Caco-2 (cell line): ENCODE measurements at regions not wholly inside any gene's neighbourhood (a gene's known extent, or its start where the extent isn't known, plus 50 kb on each side); places are given as distances from the start of the nearest gene placed in this dataset.

Source experiments
- BruUV-seq: library from RNA; stranded (reverse); fragments of 400-500 nt; replicated peaks from 2 replicates; lab custom pipeline; 2021; lab: Mats Ljungman, UMichigan
- CTCF ChIA-PET: fragments of 300-600 bp; sonication (Branson Sonifier 250); formaldehyde crosslinking; loops from one replicate; lab custom pipeline; 2022; ENCODE audit warnings: antibody characterized with exemption; lab: Charles Lee
- POLR2A ChIA-PET: fragments of 300-600 bp; sonication (Branson Sonifier 250); formaldehyde crosslinking; loops from one replicate; lab custom pipeline; 2022; ENCODE audit warnings: antibody characterized with exemption; lab: Charles Lee
- DNase-seq, 2 experiments: peaks; one replicate each; pipeline versions ENCODE4 v3.0.0 to v3.0.0-alpha.2; 2020 to 2022
- H3K27me3 ChIP-seq: replicated peaks from 2 replicates; pipeline ENCODE4 v1.6.0; 2011; ENCODE audit warnings: low read length; ENCODE audit not compliant: control insufficient read depth, insufficient read depth
- H3K36me3 ChIP-seq: 2 replicates; pipeline ENCODE4 v1.5.1; 2011; ENCODE audit warnings: low read length; ENCODE audit not compliant: control insufficient read depth, insufficient read depth
- H3K4me1 ChIP-seq: fragments of 250-450 bp; sonication (Bioruptor Pico); 2 replicates; pipeline ENCODE4 v1.5.1; 2020; ENCODE audit warnings: mild to moderate bottlenecking
- H3K4me3 ChIP-seq: 2 replicates; pipeline ENCODE4 v1.5.1; 2011; ENCODE audit warnings: low read depth, mild to moderate bottlenecking, control low read depth, low read length
- H3K9me3 ChIP-seq: fragments of 250-450 bp; sonication (Bioruptor Pico); 2 replicates; pipeline ENCODE4 v1.5.1; 2020; ENCODE audit warnings: mild to moderate bottlenecking, moderate library complexity
- H3K27ac Mint-ChIP-seq: one replicate; pipeline ENCODE4 v1.8.0; 2022; ENCODE audit warnings: mixed read lengths; ENCODE audit not compliant: unreplicated experiment
- H3K27me3 Mint-ChIP-seq: one replicate; pipeline ENCODE4 v1.8.0; 2022; ENCODE audit warnings: mixed read lengths; ENCODE audit not compliant: insufficient read depth, unreplicated experiment
- H3K36me3 Mint-ChIP-seq: one replicate; pipeline ENCODE4 v1.8.0; 2022; ENCODE audit warnings: mild to moderate bottlenecking, mixed read lengths; ENCODE audit not compliant: insufficient read depth, unreplicated experiment
- H3K4me1 Mint-ChIP-seq: one replicate; pipeline ENCODE4 v1.8.0; 2022; ENCODE audit warnings: low read depth, mixed read lengths; ENCODE audit not compliant: unreplicated experiment
- H3K4me3 Mint-ChIP-seq: one replicate; pipeline ENCODE4 v1.8.0; 2022; ENCODE audit warnings: mild to moderate bottlenecking, moderate library complexity, mixed read lengths; ENCODE audit not compliant: unreplicated experiment
- H3K9me3 Mint-ChIP-seq: one replicate; pipeline ENCODE4 v1.8.0; 2022; ENCODE audit warnings: mixed read lengths; ENCODE audit not compliant: unreplicated experiment
- intact Hi-C: fragments of 100-400 bp; cut with micrococcal nuclease; formaldehyde crosslinking; loops from one replicate; pipeline ENCODE4 v1.10.0; 2022; ENCODE audit not compliant: unreplicated experiment
- TF ChIP-seq, protein P1 (sequence below), 2 experiments: fragments of 200-600 bp in 1 of 2; IDR thresholded peaks; 1 replicate in 1 of 2; 2 replicates in 1 of 2; pipeline versions ENCODE4 v1.5.1 to v1.8.0; 2011 to 2022; ENCODE audit warnings: antibody characterized with exemption in 1 of 2, control low read depth in 1 of 2, inconsistent platforms in 1 of 2, low read depth in 1 of 2, low read length in 1 of 2, mild to moderate bottlenecking in 1 of 2, moderate library complexity in 1 of 2; ENCODE audit not compliant: insufficient read depth in 1 of 2, severe bottlenecking in 1 of 2, unreplicated experiment in 1 of 2

DNA sequence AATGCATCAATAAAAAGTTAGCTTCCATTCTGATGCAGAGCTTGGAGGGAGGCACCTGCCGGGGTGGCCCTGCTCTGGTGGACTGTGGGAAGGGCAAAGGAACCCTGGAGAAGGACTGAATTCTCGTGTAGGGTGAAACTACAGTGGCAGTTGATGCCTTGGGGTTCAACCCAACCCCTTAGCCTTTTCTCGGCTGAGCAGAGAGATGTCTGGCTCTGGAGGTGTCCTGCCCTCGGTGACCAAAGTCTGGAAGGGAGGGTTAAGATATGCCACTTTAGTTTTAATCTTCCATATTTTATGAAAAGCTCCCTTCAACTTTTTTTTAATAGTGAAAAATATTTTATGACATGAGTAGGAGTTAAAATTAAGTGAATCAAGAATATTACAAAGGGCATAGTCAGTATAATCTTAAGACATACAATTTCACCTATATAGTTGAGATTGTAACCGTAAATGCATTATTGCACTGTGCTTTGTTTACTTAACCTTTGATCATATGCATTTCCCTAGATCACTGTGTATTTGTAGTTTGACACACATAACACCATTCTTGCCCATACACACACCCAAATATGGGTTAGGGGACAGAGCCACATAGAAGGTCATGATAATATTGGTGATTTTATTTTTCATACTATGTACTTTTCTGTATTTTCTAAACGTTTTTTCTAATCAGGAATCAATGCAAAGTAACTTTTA is 179.6 kb downstream of the MCHR2 start:
- Mint-ChIP-seq H3K36me3 (peaks cover 4% of the 10 kb centered on the region), H3K27me3 (peaks cover 5% of the 10 kb centered on the region), H3K9me3 (peaks cover 20% of the 10 kb centered on the region), H3K4me1 (peaks cover 13% of the 10 kb centered on the region), H3K27ac (no peak overlapping the region), H3K4me3 (no peak overlapping the region)
- Histone ChIP-seq H3K36me3 (no peaks in the 10 kb centered on the region), H3K4me3 (no peak overlapping the region), H3K27me3 (no peaks in the 10 kb centered on the region), H3K4me1 (peaks cover 20% of the 10 kb centered on the region), H3K9me3 (no peaks in the 10 kb centered on the region; the same call in 1 of the 2 replicates)
- no peak for DNase-seq
- BruUV-seq: no TSS peak
- intact Hi-C loops: no loop called here
- CTCF ChIA-PET: no interaction called here
- POLR2A ChIA-PET: no interaction called here
- TF ChIP-seq, protein P1, sequence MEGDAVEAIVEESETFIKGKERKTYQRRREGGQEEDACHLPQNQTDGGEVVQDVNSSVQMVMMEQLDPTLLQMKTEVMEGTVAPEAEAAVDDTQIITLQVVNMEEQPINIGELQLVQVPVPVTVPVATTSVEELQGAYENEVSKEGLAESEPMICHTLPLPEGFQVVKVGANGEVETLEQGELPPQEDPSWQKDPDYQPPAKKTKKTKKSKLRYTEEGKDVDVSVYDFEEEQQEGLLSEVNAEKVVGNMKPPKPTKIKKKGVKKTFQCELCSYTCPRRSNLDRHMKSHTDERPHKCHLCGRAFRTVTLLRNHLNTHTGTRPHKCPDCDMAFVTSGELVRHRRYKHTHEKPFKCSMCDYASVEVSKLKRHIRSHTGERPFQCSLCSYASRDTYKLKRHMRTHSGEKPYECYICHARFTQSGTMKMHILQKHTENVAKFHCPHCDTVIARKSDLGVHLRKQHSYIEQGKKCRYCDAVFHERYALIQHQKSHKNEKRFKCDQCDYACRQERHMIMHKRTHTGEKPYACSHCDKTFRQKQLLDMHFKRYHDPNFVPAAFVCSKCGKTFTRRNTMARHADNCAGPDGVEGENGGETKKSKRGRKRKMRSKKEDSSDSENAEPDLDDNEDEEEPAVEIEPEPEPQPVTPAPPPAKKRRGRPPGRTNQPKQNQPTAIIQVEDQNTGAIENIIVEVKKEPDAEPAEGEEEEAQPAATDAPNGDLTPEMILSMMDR (IDR thresholded peaks at IDR 0.05; ENCODE audit: insufficient read depth in 1 of 2, low read depth in 1 of 2, low read length in 1 of 2, severe bottlenecking in 1 of 2, unreplicated experiment in 1 of 2): no peak

GRCh38 chr6:99816795-99817194 is 177.2 kb downstream of the MCHR2 start:
- Mint-ChIP-seq H3K27me3 (peaks cover 2% of the 10 kb centered on the region), H3K36me3 (no peaks in the 10 kb centered on the region), H3K27ac (no peak overlapping the region), H3K4me3 (no peak overlapping the region), H3K9me3 (peaks cover 12% of the 10 kb centered on the region), H3K4me1 (peaks cover 3% of the 10 kb centered on the region)
- POLR2A ChIA-PET: no interaction called here
- DNase-seq: no peak
- CTCF ChIA-PET: interaction anchor here (0.7 kb wide), 1 partner anchor 53 kb away, joined by 5 read pairs; no protein-coding TSS in a partner anchor
- Histone ChIP-seq H3K36me3 (no peaks in the 10 kb centered on the region), H3K4me1 (peaks cover 5% of the 10 kb centered on the region), H3K27me3 (no peaks in the 10 kb centered on the region), H3K9me3 (no peaks in the 10 kb centered on the region), H3K4me3 (no peak overlapping the region)
- intact Hi-C loops: no loop called here
- TF ChIP-seq, protein P1 (IDR thresholded peaks at IDR 0.05; ENCODE audit: insufficient read depth in 1 of 2, low read depth in 1 of 2, low read length in 1 of 2, severe bottlenecking in 1 of 2, unreplicated experiment in 1 of 2): no peak
- BruUV-seq: no TSS peak

- Mint-ChIP-seq H3K27ac (no peak overlapping the region), H3K4me3 (no peak overlapping the region), H3K4me1 (peaks cover 7% of the 10 kb centered on the region), H3K9me3 (peaks cover 10% of the 10 kb centered on the region), H3K27me3 (peaks cover 2% of the 10 kb centered on the region), H3K36me3 (no peaks in the 10 kb centered on the region)
- intact Hi-C loops: no loop called here
- Histone ChIP-seq H3K4me3 (no peak overlapping the region), H3K4me1 (peaks cover 4% of the 10 kb centered on the region; the same call in 1 of the 2 replicates), H3K27me3 (no peaks in the 10 kb centered on the region), H3K36me3 (no peaks in the 10 kb centered on the region), H3K9me3 (no peaks in the 10 kb centered on the region)
- TF ChIP-seq, protein P1 (IDR thresholded peaks at IDR 0.05; ENCODE audit: insufficient read depth in 1 of 2, low read depth in 1 of 2, low read length in 1 of 2, severe bottlenecking in 1 of 2, unreplicated experiment in 1 of 2): no peak
- ChIA-PET CTCF (no interaction called here), POLR2A (no interaction called here)
- BruUV-seq: no TSS peak
- no peak for DNase-seq
Observed at GRCh38 chr6:99818161-99818560, 175.9 kb downstream of the MCHR2 start.
